ENCODE measurements at regions not wholly inside any gene's neighbourhood (a gene's known extent, or its start where the extent isn't known, plus 50 kb on each side); places are given as distances from the start of the nearest gene placed in this dataset.
"Not testable (repeated sequence)": the region's sequence is repeated elsewhere in the genome, so short reads cannot be mapped to it uniquely, and the experiment has no call there.

- TF ChIP-seq CTCF (IDR thresholded peaks at IDR 0.05; ENCODE audit: low read depth, low read length): no peak
- no peak overlapping the region for H3K4me3 ChIP-seq (ENCODE audit: low read depth, low read length)
- DNase-seq (ENCODE audit: low read depth, low spot score): no peak
- in situ Hi-C loops (cut with HindIII; ENCODE audit: low sequenced_read_pairs): no loop called here
Measured at GRCh38 chr6:15941168-15941567, 187.7 kb upstream of the MYLIP start.

- H3K4me3 ChIP-seq (ENCODE audit: low read depth, low read length): no peak overlapping the region
- no peak for TF ChIP-seq CTCF (IDR thresholded peaks at IDR 0.05; ENCODE audit: low read depth, low read length)
- in situ Hi-C loops (cut with HindIII; ENCODE audit: low sequenced_read_pairs): no loop called here
- no peak for DNase-seq (ENCODE audit: low read depth, low spot score)
Measured at GRCh38 chr6:15938107-15938506, 190.8 kb upstream of the MYLIP start.

GRCh38 chr6:15937602-15938001 lies 191.3 kb upstream of the MYLIP start:
- DNase-seq (ENCODE audit: low read depth, low spot score): no peak
- in situ Hi-C loops (cut with HindIII; ENCODE audit: low sequenced_read_pairs): no loop called here
- no peak for TF ChIP-seq CTCF (IDR thresholded peaks at IDR 0.05; ENCODE audit: low read depth, low read length)
- H3K4me3 ChIP-seq (ENCODE audit: low read depth, low read length): no peak overlapping the region

- DNase-seq (ENCODE audit: low read depth, low spot score): no peak
- TF ChIP-seq CTCF (IDR thresholded peaks at IDR 0.05; ENCODE audit: low read depth, low read length): no peak
Measured at GRCh38 chr6:15936503-15936902, 192.4 kb upstream of the MYLIP start.

GRCh38 chr6:15935661-15936060 lies 193.2 kb upstream of the MYLIP start:
- H3K4me3 ChIP-seq (ENCODE audit: low read depth, low read length): no peak overlapping the region
- in situ Hi-C loops (cut with HindIII; ENCODE audit: low sequenced_read_pairs): no loop called here
- no peak for DNase-seq (ENCODE audit: low read depth, low spot score)
- TF ChIP-seq CTCF (IDR thresholded peaks at IDR 0.05; ENCODE audit: low read depth, low read length): no peak

More at GRCh38 chr6:15936503-15936902, 192.4 kb upstream of the MYLIP start:
- H3K4me3 ChIP-seq (ENCODE audit: low read depth, low read length): no peak overlapping the region
- in situ Hi-C loops (cut with HindIII; ENCODE audit: low sequenced_read_pairs): no loop called here

GRCh38 chr6:15931697-15932096 lies 197.2 kb upstream of the MYLIP start:
- in situ Hi-C loops (cut with HindIII; ENCODE audit: low sequenced_read_pairs); DNase-seq (ENCODE audit: low read depth, low spot score); H3K4me3 ChIP-seq (ENCODE audit: low read depth, low read length): not testable (repeated sequence)

- DNase-seq (ENCODE audit: low read depth, low spot score): no peak
- no peak for TF ChIP-seq CTCF (IDR thresholded peaks at IDR 0.05; ENCODE audit: low read depth, low read length)
- in situ Hi-C loops (cut with HindIII; ENCODE audit: low sequenced_read_pairs): no loop called here
- no peak overlapping the region for H3K4me3 ChIP-seq (ENCODE audit: low read depth, low read length)
Measured at GRCh38 chr6:15930207-15930606, 198.7 kb upstream of the MYLIP start.

All from astrocyte of the spinal cord (primary cell).